Astrocyte (in vitro differentiated cells and primary cell): ENCODE measurements at regions not wholly inside any gene's neighbourhood (a gene's known extent, or its start where the extent isn't known, plus 50 kb on each side); places are given as distances from the start of the nearest gene placed in this dataset.

Experiments
- EZH2 ChIP-seq: IDR thresholded peaks from 2 replicates; pipeline ENCODE4 v1.6.1; 2012; ENCODE audit warnings: mild to moderate bottlenecking, low read length, inconsistent platforms; ENCODE audit not compliant: insufficient read depth
- TF ChIP-seq, protein P1 (sequence below): IDR thresholded peaks from 2 replicates; pipeline ENCODE4 v1.5.1; 2011; ENCODE audit warnings: low read depth, mild to moderate bottlenecking, inconsistent platforms, low read length, moderate library complexity; ENCODE audit not compliant: insufficient read depth

DNA sequence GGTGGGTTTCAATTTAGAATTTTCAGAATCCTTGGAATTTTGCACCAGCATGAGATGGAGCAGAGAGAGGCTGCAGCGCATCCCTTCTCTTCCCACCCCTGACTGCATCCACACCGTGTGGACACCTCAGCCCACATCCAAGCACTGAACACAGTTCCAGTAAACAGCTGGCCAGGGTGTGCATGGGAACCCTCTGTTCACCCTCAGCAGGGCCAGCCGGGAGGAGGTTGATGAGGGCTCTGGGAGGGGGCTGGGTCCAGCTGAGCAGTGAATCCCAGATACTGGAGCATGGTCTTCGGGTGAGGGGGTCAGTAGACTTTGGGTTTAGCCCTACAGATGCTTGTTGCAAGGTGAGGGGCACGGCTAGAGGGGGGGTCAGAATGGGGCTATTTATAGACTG is 85.8 kb downstream of the RPLP1 start:
- TF ChIP-seq, protein P1, sequence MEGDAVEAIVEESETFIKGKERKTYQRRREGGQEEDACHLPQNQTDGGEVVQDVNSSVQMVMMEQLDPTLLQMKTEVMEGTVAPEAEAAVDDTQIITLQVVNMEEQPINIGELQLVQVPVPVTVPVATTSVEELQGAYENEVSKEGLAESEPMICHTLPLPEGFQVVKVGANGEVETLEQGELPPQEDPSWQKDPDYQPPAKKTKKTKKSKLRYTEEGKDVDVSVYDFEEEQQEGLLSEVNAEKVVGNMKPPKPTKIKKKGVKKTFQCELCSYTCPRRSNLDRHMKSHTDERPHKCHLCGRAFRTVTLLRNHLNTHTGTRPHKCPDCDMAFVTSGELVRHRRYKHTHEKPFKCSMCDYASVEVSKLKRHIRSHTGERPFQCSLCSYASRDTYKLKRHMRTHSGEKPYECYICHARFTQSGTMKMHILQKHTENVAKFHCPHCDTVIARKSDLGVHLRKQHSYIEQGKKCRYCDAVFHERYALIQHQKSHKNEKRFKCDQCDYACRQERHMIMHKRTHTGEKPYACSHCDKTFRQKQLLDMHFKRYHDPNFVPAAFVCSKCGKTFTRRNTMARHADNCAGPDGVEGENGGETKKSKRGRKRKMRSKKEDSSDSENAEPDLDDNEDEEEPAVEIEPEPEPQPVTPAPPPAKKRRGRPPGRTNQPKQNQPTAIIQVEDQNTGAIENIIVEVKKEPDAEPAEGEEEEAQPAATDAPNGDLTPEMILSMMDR, result no peak
- no peak for TF ChIP-seq EZH2
